H1 (cell line): ENCODE measurements at regions not wholly inside any gene's neighbourhood (a gene's known extent, or its start where the extent isn't known, plus 50 kb on each side); places are given as distances from the start of the nearest gene placed in this dataset.

ENCODE experiments used
- CTCF ChIA-PET: fragments of 300-600 bp; sonication (Branson Sonifier 250); formaldehyde crosslinking; loops from one replicate; lab custom pipeline; 2021; ENCODE audit not compliant: partially characterized antibody; lab: Charles Lee
- POLR2A ChIA-PET: fragments of 300-600 bp; sonication (Branson Sonifier 250); formaldehyde crosslinking; loops from one replicate; lab custom pipeline; 2021; ENCODE audit warnings: inconsistent platforms; ENCODE audit not compliant: partially characterized antibody; lab: Charles Lee
- DNase-seq, 2 experiments: peaks; one replicate each; pipeline versions ENCODE4 v3.0.0 to v3.0.0-alpha.2; 2010 to 2022; ENCODE audit warnings: low spot score in 2 of 2, low read depth in 1 of 2, mixed read lengths in 1 of 2
- FAIRE-seq: peaks from 2 replicates; lab custom pipeline; 2011; peaks lifted over from hg19 to GRCh38; lab: Jason Lieb, UNC
- H2AFZ ChIP-seq: 2 replicates; pipeline ENCODE4 v1.8.1; 2012; ENCODE audit warnings: low read length, inconsistent platforms
- H2AK5ac ChIP-seq: 2 replicates; pipeline ENCODE4 v1.6.1; 2013; ENCODE audit warnings: low read depth, low read length
- H2BK120ac ChIP-seq: replicated peaks from 2 replicates; pipeline ENCODE3; 2013; ENCODE audit warnings: low read depth, low read length, inconsistent platforms
- H2BK12ac ChIP-seq: 2 replicates; pipeline ENCODE4 v1.6.1; 2013; ENCODE audit warnings: low read depth, low read length
- H2BK15ac ChIP-seq: 2 replicates; pipeline ENCODE4 v1.6.1; 2013; ENCODE audit warnings: low read length
- H2BK20ac ChIP-seq: 2 replicates; pipeline ENCODE4 v1.6.1; 2013; ENCODE audit warnings: low read length
- H2BK5ac ChIP-seq: 2 replicates; pipeline ENCODE4 v1.6.1; 2013; ENCODE audit warnings: low read depth, low read length
- H3K14ac ChIP-seq: 2 replicates; pipeline ENCODE4 v1.6.1; 2013; ENCODE audit warnings: inconsistent platforms; ENCODE audit not compliant: insufficient read length
- H3K18ac ChIP-seq: 2 replicates; pipeline ENCODE4 v1.6.1; 2013; ENCODE audit warnings: low read length; ENCODE audit errors: extremely low read depth
- H3K23ac ChIP-seq: 2 replicates; pipeline ENCODE4 v1.6.1; 2013; ENCODE audit warnings: inconsistent platforms; ENCODE audit not compliant: insufficient read length
- H3K23me2 ChIP-seq: 2 replicates; pipeline ENCODE4 v1.6.1; 2013; ENCODE audit warnings: low read depth, low read length
- H3K27ac ChIP-seq: 2 replicates; pipeline ENCODE4 v1.6.1; 2011; ENCODE audit warnings: low read depth, low read length, inconsistent platforms
- H3K27me3 ChIP-seq, 4 experiments: replicated peaks in 1 of 4; 1 replicate in 1 of 4; 2 replicates in 3 of 4; pipeline versions ENCODE4 v1.6.1 to v1.8.1; 2011 to 2013; ENCODE audit warnings: low read length in 3 of 4, mild to moderate bottlenecking in 3 of 4, inconsistent platforms in 2 of 4, mixed read lengths in 2 of 4, moderate library complexity in 1 of 4; ENCODE audit not compliant: control insufficient read depth in 3 of 4, insufficient read depth in 3 of 4; ENCODE audit errors: extremely low read depth in 1 of 4
- H3K36me3 ChIP-seq, 4 experiments: 2 replicates each; pipeline versions ENCODE4 v1.6.1 to v1.8.1; 2011 to 2013; ENCODE audit warnings: mild to moderate bottlenecking in 4 of 4, low read length in 3 of 4, moderate library complexity in 2 of 4, control low read depth in 1 of 4, inconsistent platforms in 1 of 4; ENCODE audit not compliant: insufficient read depth in 4 of 4, control insufficient read depth in 2 of 4
- H3K4ac ChIP-seq: replicated peaks from 2 replicates; pipeline ENCODE3; 2013; ENCODE audit warnings: low read length, low read depth, mixed read lengths, inconsistent platforms; ENCODE audit not compliant: insufficient read length
- H3K4me1 ChIP-seq, 4 experiments: replicated peaks in 1 of 4; 1 replicate in 1 of 4; 2 replicates in 3 of 4; pipeline versions ENCODE4 v1.6.1 to v1.8.1; 2011 to 2013; ENCODE audit warnings: low read length in 3 of 4, inconsistent platforms in 2 of 4, mixed read lengths in 1 of 4; ENCODE audit not compliant: insufficient read depth in 4 of 4, control insufficient read depth in 3 of 4
- H3K4me2 ChIP-seq, 2 experiments: 2 replicates each; pipeline versions ENCODE4 v1.6.1 to v1.8.1; 2011 to 2013; ENCODE audit warnings: low read depth in 2 of 2, low read length in 2 of 2, control low read depth in 1 of 2, inconsistent platforms in 1 of 2, mild to moderate bottlenecking in 1 of 2; ENCODE audit not compliant: insufficient read depth in 1 of 2
- H3K4me3 ChIP-seq, 4 experiments: fragments of 200-600, 300-600 bp in 1 of 4; sonication (generic), shearing (Covaris generic), sonication (Bioruptor Twin) in 1 of 4; 2 replicates each; pipeline versions ENCODE4 v1.5.1 to v1.8.1; 2011 to 2016; ENCODE audit warnings: low read length in 4 of 4, low read depth in 3 of 4, control low read depth in 2 of 4, inconsistent platforms in 2 of 4, mild to moderate bottlenecking in 2 of 4, mixed read lengths in 1 of 4, moderate library complexity in 1 of 4; ENCODE audit not compliant: insufficient read depth in 2 of 4; ENCODE audit errors: extremely low read depth in 1 of 4
- H3K56ac ChIP-seq: replicated peaks from 2 replicates; pipeline ENCODE3; 2013; ENCODE audit warnings: low read depth, mild to moderate bottlenecking, mixed read lengths, low read length, inconsistent platforms; ENCODE audit not compliant: insufficient read length
- H3K79me1 ChIP-seq: 2 replicates; pipeline ENCODE4 v1.6.1; 2013; ENCODE audit warnings: low read depth, low read length, control low read depth
- H3K79me2 ChIP-seq, 2 experiments: 2 replicates each; pipeline versions ENCODE4 v1.6.1 to v1.8.1; 2012 to 2013; ENCODE audit warnings: low read length in 2 of 2, mild to moderate bottlenecking in 2 of 2, inconsistent platforms in 1 of 2; ENCODE audit not compliant: insufficient read depth in 2 of 2, control insufficient read depth in 1 of 2
- H3K9ac ChIP-seq, 4 experiments: replicated peaks in 1 of 4; 1 replicate in 1 of 4; 2 replicates in 3 of 4; pipeline versions ENCODE4 v1.6.1 to v1.8.1; 2011 to 2013; ENCODE audit warnings: low read depth in 3 of 4, low read length in 3 of 4, control low read depth in 2 of 4, mild to moderate bottlenecking in 2 of 4, moderate library complexity in 2 of 4, inconsistent platforms in 1 of 4; ENCODE audit errors: extremely low read depth in 1 of 4
- H3K9me3 ChIP-seq, 2 experiments: 2 replicates each; pipeline versions ENCODE4 v1.6.1 to v1.8.1; 2012 to 2013; ENCODE audit warnings: mild to moderate bottlenecking in 2 of 2, moderate library complexity in 2 of 2, control low read depth in 1 of 2, inconsistent platforms in 1 of 2, low read depth in 1 of 2, low read length in 1 of 2, mixed read lengths in 1 of 2; ENCODE audit not compliant: insufficient read depth in 2 of 2
- H4K20me1 ChIP-seq, 2 experiments: replicated peaks in 1 of 2; 2 replicates each; pipeline versions ENCODE3 to v1.8.1; 2011 to 2013; ENCODE audit warnings: inconsistent platforms in 2 of 2, low read length in 2 of 2, mild to moderate bottlenecking in 1 of 2; ENCODE audit not compliant: insufficient read depth in 2 of 2, control insufficient read depth in 1 of 2
- H4K5ac ChIP-seq: 2 replicates; pipeline ENCODE4 v1.6.1; 2013; ENCODE audit warnings: low read length, low read depth, mixed read lengths, inconsistent platforms; ENCODE audit not compliant: insufficient read length
- H4K8ac ChIP-seq: 2 replicates; pipeline ENCODE4 v1.8.0; 2013; ENCODE audit warnings: mild to moderate bottlenecking, moderate library complexity, low read length, inconsistent platforms; ENCODE audit not compliant: insufficient read depth; ENCODE audit errors: extremely low read depth
- H4K91ac ChIP-seq: replicated peaks from 2 replicates; pipeline ENCODE3; 2013; ENCODE audit warnings: low read length, mixed read lengths, inconsistent platforms; ENCODE audit not compliant: insufficient read length
- BCL11A ChIP-seq, 2 experiments: IDR thresholded peaks; one replicate each; pipeline ENCODE4 v1.6.1; 2011; ENCODE audit warnings: low read depth in 2 of 2, low read length in 2 of 2, mild to moderate bottlenecking in 2 of 2
- CBX5 ChIP-seq: fragments of 300-800, 300-1000 bp; sonication (generic); IDR thresholded peaks from 2 replicates; pipeline ENCODE4 v1.7.1; 2016; ENCODE audit warnings: antibody characterized with exemption, low read length, low read depth
- CHD2 ChIP-seq: IDR thresholded peaks from 2 replicates; pipeline ENCODE4 v1.6.1; 2012; ENCODE audit warnings: low read length, improper control_type of control experiment
- CREB1 ChIP-seq: IDR thresholded peaks from 2 replicates; pipeline ENCODE4 v1.6.1; 2012; ENCODE audit warnings: inconsistent platforms
- EGR1 ChIP-seq: IDR thresholded peaks from 2 replicates; pipeline ENCODE4 v1.6.1; 2011; ENCODE audit warnings: low read depth, low read length, borderline replicate concordance
- JUN ChIP-seq: IDR thresholded peaks from 2 replicates; pipeline ENCODE4 v1.6.1; 2011; ENCODE audit warnings: low read depth, mild to moderate bottlenecking, improper control_type of control experiment, low read length
- KDM1A ChIP-seq: fragments of 200-600, 300-600 bp; sonication (generic); IDR thresholded peaks from 2 replicates; pipeline ENCODE4 v1.7.1; 2016; ENCODE audit warnings: mild to moderate bottlenecking, low read length, borderline replicate concordance
- PHF8 ChIP-seq: fragments of 200-600 bp; sonication (generic); conservative IDR thresholded peaks from 2 replicates; pipeline ENCODE4 v1.7.1; 2012; ENCODE audit warnings: low read depth, mild to moderate bottlenecking, inconsistent platforms, low read length, moderate library complexity
- POLR2A ChIP-seq, 2 experiments: IDR thresholded peaks; 1 replicate in 1 of 2; 2 replicates in 1 of 2; pipeline ENCODE4 v1.6.1; 2011; ENCODE audit warnings: low read depth in 2 of 2, low read length in 2 of 2, mild to moderate bottlenecking in 2 of 2; ENCODE audit errors: control extremely low read depth in 1 of 2
- POLR2AphosphoS5 ChIP-seq: IDR thresholded peaks from 2 replicates; pipeline ENCODE4 v1.6.1; 2011; ENCODE audit warnings: low read depth, low read length
- RXRA ChIP-seq: IDR thresholded peaks from 2 replicates; pipeline ENCODE4 v1.6.1; 2011; ENCODE audit warnings: low read depth, mild to moderate bottlenecking, low read length, moderate library complexity; ENCODE audit not compliant: insufficient read depth
- SP2 ChIP-seq: IDR thresholded peaks from 2 replicates; pipeline ENCODE4 v1.6.1; 2012; ENCODE audit warnings: mild to moderate bottlenecking, low read length, inconsistent platforms
- USF2 ChIP-seq: IDR thresholded peaks from 2 replicates; pipeline ENCODE4 v1.6.1; 2011; ENCODE audit warnings: low read length, improper control_type of control experiment
- ZNF274 ChIP-seq: IDR thresholded peaks from 2 replicates; pipeline ENCODE4 v1.7.0; 2012; ENCODE audit warnings: low read length, borderline replicate concordance; ENCODE audit errors: extremely low read depth
- WGBS, 2 experiments: shearing (Covaris generic) in 1 of 2; methylation state at CpG; one replicate each; pipeline versions ENCODE4 v1.1.6 to v1.1.7; 2013 to 2015; ENCODE audit warnings: low lambda C conversion rate in 2 of 2, mixed read lengths in 2 of 2, inconsistent platforms in 1 of 2, low coverage in 1 of 2, missing lambda C conversion rate in 1 of 2; ENCODE audit not compliant: insufficient replicate concordance in 2 of 2, insufficient coverage in 1 of 2, insufficient read length in 1 of 2; ENCODE audit errors: extremely low coverage in 1 of 2, missing lambda C conversion rate in 1 of 2; 5-methylcytosine and 5-hydroxymethylcytosine counted together

GRCh38 chr2:45184606-45185005, 175.4 kb upstream of the SIX2 start:
- Histone ChIP-seq H3K36me3 (no peaks in the 10 kb centered on the region), H4K8ac (no peak overlapping the region), H2BK20ac (no peak overlapping the region), H4K20me1 (no peaks in the 10 kb centered on the region), H3K27me3 (peaks cover 0 to 2% (median 0%) of the 10 kb centered on the region in 4 experiments; a peak in 1 of 7 replicates), H2AFZ (no peak overlapping the region), H3K56ac (no peak overlapping the region), H3K9ac (no peak overlapping the region), H2AK5ac (no peak overlapping the region), H3K23ac (no peak overlapping the region), H2BK120ac (no peak overlapping the region), H3K4ac (no peak overlapping the region), H3K79me2 (no peaks in the 10 kb centered on the region), H2BK12ac (no peak overlapping the region), H3K4me1 (no peaks in the 10 kb centered on the region), H3K23me2 (0 out of 2 replicates have a peak, but pooled peaks cover 4% of the 10 kb centered on the region), H3K14ac (no peak overlapping the region), H3K4me2 (no peak overlapping the region), H3K18ac (no peak overlapping the region), H4K5ac (no peak overlapping the region), H3K27ac (no peak overlapping the region), H4K91ac (no peak overlapping the region), H3K79me1 (no peaks in the 10 kb centered on the region), H3K4me3 (no peak overlapping the region), H2BK5ac (no peak overlapping the region), H3K9me3 (no peaks in the 10 kb centered on the region), H2BK15ac (no peak overlapping the region)
- CTCF ChIA-PET, result no interaction called here
- DNase-seq, result no peak
- no peak for TF ChIP-seq USF2
- no peak for TF ChIP-seq RXRA
- TF ChIP-seq POLR2A (IDR thresholded peaks at IDR 0.05; ENCODE audit: control extremely low read depth in 1 of 2, low read depth in 2 of 2, low read length in 2 of 2), result no peak
- TF ChIP-seq CHD2, result no peak
- no peak for TF ChIP-seq EGR1
- TF ChIP-seq BCL11A (IDR thresholded peaks at IDR 0.05; ENCODE audit: low read depth in 2 of 2, low read length in 2 of 2), result no peak
- no peak for TF ChIP-seq ZNF274
- TF ChIP-seq PHF8, result no peak
- TF ChIP-seq SP2, result no peak
- TF ChIP-seq KDM1A, result no peak
- no peak for TF ChIP-seq CBX5
- no peak for TF ChIP-seq POLR2AphosphoS5
- TF ChIP-seq CREB1, result no peak
- no peak for TF ChIP-seq JUN
- POLR2A ChIA-PET, result no interaction called here
- FAIRE-seq, result no peak
- WGBS, 2 experiments, result 91% methylated on average over 5 of the region's 5 CpGs; no CpG with 5 or more reads in 1 of the 2 experiments
